SK-N-SH (cell line): ENCODE measurements at regions not wholly inside any gene's neighbourhood (a gene's known extent, or its start where the extent isn't known, plus 50 kb on each side); places are given as distances from the start of the nearest gene placed in this dataset.

Experiments
- EZH2phosphoT487 ChIP-seq: fragments of 200-600 bp; sonication (generic); IDR thresholded peaks from 2 replicates; pipeline ENCODE4 v1.6.1; 2017; ENCODE audit warnings: low read depth, mixed run types, mild to moderate bottlenecking, antibody characterized with exemption, moderate library complexity, borderline replicate concordance
- NRF1 ChIP-seq: IDR thresholded peaks from 2 replicates; pipeline ENCODE4 v1.6.1; 2012; ENCODE audit warnings: low read depth, mild to moderate bottlenecking, low read length
- POLR2AphosphoS5 ChIP-seq: IDR thresholded peaks from 2 replicates; pipeline ENCODE4 v1.6.1; 2012; ENCODE audit warnings: low read depth, low read length
- RAD21 ChIP-seq: IDR thresholded peaks from 2 replicates; pipeline ENCODE4 v1.6.1; 2012; ENCODE audit warnings: mild to moderate bottlenecking, low read length
- REST ChIP-seq: IDR thresholded peaks from 2 replicates; pipeline ENCODE4 v1.6.1; 2012; ENCODE audit warnings: mild to moderate bottlenecking, low read depth, low read length, moderate library complexity
- RFX5 ChIP-seq: IDR thresholded peaks from 2 replicates; pipeline ENCODE4 v1.6.1; 2012; ENCODE audit warnings: mild to moderate bottlenecking, improper control_type of control experiment, low read length
- SIN3A ChIP-seq: IDR thresholded peaks from 2 replicates; pipeline ENCODE4 v1.6.1; 2012; ENCODE audit warnings: low read depth, mild to moderate bottlenecking, low read length, moderate library complexity, borderline replicate concordance
- TCF12 ChIP-seq: IDR thresholded peaks from 2 replicates; pipeline ENCODE4 v1.4.0; 2012
- TF ChIP-seq, protein P1 (sequence below): fragments of 200-600 bp; sonication (generic); IDR thresholded peaks from 2 replicates; pipeline ENCODE4 v1.6.1; 2017; ENCODE audit warnings: antibody characterized with exemption, mild to moderate bottlenecking, moderate library complexity
- TF ChIP-seq, protein P2 (sequence below): IDR thresholded peaks from 2 replicates; pipeline ENCODE4 v1.4.0; 2012; ENCODE audit warnings: low read depth
- TF ChIP-seq, protein P3 (sequence below): fragments of 150-350 bp; IDR thresholded peaks from 2 replicates; pipeline ENCODE4 v1.6.1; 2017; ENCODE audit warnings: antibody characterized with exemption, low read length, low read depth, borderline replicate concordance

DNA sequence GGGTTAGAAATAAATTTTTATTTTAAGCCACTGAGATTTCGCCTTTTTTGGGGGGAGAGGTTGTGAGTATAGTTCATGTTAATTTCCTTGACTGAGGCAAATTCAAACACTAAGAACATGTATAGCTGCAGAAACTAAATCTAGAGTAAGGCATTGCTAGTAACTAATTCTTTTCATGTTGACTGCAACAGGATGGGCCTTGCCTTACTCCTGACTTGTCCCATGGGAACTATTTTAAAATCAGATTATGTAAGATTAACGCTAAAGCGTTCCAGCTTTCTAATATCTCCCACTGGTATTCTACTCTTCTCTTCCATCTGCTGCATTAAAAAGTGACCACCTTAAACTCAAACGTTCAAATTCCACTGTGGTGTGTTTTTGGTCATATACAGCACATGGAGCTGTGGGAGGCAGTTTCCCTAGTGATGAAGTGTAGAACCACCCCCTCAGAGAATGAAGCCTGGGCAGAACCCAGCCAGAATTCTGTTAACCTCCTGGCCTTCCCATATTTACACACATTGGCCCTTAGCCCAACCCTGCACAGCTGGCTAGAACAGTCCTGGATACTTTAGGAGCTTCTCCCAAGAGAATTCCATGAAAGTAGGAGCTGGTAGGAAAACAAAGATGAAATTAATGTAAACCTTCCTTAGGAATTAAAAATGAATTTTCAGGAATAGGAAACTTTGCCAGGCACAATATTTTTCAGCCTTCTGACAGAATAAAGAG lies 687.8 kb downstream of the SLC4A3 start:
- TF ChIP-seq, protein P1, sequence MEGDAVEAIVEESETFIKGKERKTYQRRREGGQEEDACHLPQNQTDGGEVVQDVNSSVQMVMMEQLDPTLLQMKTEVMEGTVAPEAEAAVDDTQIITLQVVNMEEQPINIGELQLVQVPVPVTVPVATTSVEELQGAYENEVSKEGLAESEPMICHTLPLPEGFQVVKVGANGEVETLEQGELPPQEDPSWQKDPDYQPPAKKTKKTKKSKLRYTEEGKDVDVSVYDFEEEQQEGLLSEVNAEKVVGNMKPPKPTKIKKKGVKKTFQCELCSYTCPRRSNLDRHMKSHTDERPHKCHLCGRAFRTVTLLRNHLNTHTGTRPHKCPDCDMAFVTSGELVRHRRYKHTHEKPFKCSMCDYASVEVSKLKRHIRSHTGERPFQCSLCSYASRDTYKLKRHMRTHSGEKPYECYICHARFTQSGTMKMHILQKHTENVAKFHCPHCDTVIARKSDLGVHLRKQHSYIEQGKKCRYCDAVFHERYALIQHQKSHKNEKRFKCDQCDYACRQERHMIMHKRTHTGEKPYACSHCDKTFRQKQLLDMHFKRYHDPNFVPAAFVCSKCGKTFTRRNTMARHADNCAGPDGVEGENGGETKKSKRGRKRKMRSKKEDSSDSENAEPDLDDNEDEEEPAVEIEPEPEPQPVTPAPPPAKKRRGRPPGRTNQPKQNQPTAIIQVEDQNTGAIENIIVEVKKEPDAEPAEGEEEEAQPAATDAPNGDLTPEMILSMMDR: no peak
- no peak for TF ChIP-seq TCF12
- TF ChIP-seq, protein P2, sequence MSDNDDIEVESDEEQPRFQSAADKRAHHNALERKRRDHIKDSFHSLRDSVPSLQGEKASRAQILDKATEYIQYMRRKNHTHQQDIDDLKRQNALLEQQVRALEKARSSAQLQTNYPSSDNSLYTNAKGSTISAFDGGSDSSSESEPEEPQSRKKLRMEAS: no peak
- no peak for TF ChIP-seq NRF1
- TF ChIP-seq, protein P3, sequence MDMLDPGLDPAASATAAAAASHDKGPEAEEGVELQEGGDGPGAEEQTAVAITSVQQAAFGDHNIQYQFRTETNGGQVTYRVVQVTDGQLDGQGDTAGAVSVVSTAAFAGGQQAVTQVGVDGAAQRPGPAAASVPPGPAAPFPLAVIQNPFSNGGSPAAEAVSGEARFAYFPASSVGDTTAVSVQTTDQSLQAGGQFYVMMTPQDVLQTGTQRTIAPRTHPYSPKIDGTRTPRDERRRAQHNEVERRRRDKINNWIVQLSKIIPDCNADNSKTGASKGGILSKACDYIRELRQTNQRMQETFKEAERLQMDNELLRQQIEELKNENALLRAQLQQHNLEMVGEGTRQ: no peak
- TF ChIP-seq SIN3A: no peak
- no peak for TF ChIP-seq REST
- TF ChIP-seq RAD21: no peak
- TF ChIP-seq RFX5: no peak
- no peak for TF ChIP-seq POLR2AphosphoS5
- no peak for TF ChIP-seq EZH2phosphoT487
